CD1c-positive myeloid dendritic cell (primary cell): ENCODE measurements at regions not wholly inside any gene's neighbourhood (a gene's known extent, or its start where the extent isn't known, plus 50 kb on each side); places are given as distances from the start of the nearest gene placed in this dataset.
A peak's percentile ranks its signal among the peaks of the same experiment; 100 is the strongest.

Experiments used
- DNase-seq: peaks from one replicate; pipeline ENCODE4 v3.0.0-alpha.2; 2016; ENCODE audit errors: extremely low spot score

DNA sequence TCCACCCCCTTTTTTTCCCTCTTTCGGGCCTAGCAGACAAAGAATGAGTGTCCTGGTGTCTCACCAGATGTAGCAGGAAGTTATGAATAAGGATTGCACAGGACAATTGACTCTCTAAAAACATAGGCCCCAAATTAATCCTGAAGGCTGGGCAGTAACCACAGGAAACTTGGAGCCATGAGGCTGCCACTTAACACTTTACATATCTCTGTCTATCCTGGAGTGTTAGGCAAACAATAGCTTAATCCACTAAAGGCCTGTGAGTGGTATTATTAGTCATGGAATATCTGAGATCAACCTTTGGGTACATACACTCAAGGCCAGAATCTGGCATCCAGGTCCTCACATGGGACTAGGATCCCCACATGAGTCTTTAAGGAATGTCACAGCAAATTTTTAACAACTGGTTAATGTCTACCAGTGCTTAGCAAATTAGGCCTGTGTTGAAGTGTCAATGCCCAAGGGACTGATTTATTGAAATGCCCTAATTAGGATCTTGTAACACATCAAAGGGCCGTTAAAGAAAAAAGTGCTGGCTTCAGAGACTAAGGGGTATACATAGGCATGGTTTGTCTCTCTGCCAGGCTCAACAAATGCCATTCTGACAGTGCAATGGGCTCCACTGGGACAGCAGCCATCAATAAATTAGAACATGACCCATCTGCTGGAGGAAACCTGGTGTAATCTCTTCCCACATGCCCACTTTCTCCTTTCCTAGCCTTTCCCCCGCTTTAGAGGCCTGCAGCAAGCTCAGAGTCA is 196.7 kb upstream of the TBX20 start:
- DNase-seq: no peak

DNA sequence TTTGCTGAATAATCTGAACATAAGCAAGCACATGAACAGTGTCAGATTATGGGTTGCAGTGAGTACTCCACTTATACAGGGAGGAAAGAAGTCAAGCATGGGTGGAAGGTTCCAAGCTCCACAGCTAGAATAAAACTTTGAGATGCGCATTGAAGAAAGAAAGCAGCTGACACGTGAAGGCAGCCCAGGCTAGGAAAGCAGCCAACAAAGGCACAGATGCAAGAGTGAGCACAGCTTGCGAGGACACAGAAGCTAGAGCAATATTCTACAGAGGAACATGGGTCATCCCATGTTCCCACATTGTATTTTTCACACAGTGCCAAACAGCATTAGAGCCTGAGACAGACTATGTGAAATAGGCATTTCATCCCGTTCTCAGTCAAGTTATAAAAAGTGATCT is 194.6 kb upstream of the TBX20 start:
- no peak for DNase-seq

DNA sequence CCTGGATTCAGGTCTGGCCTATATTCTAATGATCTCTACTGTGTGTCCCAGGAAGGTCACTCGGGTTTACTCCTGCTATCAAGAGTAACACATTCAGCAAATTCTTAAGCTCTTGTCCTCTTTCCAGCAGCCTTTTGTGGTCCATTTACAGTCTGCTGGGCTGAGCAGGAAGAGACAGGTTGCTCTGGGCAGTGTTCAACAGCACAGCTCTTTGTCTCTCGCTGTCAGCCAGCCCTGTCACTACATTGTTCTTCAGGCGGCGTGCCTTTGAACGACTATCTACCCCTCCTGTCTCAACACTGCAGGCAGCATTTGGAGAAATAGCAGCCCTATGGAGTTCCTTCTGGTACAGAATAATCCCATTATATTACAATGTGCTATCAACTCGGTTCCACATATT is 192.2 kb upstream of the TBX20 start:
- no peak for DNase-seq

DNA sequence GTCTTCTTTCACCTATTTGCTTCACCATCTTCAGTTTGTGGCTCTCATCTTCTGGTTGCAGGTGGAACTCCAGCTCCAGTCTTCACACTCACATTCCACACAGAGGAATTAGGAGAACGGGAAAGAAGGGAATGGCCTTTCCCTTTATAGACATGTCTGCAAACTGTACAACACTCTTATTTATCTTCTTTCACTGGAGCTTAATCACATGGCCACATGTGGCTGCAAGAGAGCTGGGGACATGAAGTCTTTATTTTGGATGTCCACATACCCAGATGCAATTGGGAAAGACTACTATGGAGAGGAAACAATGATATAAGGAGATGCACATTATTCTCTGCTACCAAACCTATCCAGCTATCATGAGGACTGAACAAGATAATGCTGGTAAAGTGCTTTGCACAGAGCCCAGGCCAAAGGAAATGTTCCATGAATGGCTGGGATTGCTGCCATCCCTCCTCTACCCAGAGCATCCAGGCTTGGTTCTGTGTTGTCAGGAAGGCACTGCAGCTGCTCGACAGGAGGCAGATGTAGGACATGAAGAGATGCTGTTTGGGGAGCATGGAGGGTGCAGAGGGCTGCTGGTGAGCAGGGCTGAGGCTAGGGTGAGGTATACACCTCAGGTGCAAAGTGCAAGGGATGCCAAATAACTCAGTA is 183.8 kb upstream of the TBX20 start:
- DNase-seq: no peak

DNA sequence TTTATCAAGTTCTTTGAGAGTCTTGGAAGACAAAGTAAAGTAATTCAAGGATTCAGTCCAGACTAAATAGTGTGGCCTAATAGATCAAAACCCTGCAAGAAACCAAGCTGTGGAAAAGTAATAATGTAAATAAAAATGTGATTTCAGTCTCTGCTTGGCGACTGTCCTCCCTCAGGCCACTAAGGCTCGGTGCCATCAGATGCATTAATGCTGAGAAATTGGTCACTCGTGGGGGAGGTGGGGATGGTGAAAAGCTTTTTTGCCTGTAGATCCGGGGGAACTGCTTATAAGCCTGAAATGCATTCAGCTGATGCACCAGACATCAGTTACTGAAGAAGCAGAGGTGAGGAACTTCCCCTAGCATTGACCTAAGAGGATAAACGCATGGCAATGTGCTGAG is 182.6 kb upstream of the TBX20 start:
- DNase-seq: no peak

DNA sequence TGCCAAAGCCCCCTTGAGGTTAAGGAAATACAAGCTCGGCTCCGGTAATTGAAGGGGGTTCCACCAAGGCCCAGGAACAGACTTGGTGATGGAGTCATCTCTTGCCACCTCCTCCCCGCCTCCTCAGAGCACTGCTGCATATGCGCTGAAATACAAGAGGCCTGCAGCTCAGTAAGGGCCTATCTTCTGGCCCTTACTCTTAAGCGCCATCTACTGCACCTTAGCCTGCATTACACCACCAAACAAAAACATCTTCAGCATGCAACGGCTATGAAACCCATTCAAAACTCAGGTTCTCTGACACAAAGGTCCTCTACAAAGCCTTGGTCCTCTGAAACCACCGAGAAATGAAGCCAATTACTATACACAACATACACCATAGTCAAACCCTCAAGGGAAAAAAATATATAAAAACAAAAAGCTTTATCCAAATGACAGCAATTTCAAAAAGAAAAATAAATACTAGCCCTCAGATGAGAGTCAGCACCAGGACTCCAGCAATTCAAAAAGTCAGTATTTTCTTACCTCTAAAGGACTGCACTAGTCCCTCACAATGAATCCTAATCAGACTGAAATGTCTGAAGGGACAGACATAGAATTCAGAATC is 176.8 kb upstream of the TBX20 start:
- DNase-seq: no peak

DNA sequence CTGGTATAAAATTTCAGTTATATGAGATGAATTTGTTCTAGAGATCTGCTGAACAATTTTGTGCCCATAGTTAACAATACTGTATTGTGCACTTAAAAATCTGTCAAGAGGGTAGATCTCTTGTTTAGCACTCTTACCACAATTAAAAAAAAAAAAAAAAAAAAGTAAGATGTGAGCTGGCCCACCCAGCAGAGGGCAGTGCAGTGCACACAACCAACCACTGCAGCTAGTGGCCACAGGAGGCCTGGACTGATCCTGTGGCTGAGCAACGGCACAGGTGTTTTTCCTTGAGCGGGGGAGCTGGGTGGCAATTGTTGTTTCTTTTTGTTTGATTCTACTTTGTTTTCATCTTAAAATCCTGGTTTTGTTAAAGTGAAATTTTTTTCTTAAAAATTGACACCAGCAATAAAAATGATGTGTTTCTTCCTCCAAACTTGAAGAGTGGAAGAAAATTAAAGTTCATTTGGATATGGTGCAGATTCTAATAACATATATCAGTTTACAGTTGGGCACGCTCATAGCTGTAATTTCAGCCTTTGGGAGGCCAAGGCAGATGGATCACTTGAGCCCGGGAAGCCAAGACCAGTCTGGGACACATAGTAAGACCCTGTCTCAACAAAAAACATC is 171.1 kb upstream of the TBX20 start:
- DNase-seq: peak; percentile 61

DNA sequence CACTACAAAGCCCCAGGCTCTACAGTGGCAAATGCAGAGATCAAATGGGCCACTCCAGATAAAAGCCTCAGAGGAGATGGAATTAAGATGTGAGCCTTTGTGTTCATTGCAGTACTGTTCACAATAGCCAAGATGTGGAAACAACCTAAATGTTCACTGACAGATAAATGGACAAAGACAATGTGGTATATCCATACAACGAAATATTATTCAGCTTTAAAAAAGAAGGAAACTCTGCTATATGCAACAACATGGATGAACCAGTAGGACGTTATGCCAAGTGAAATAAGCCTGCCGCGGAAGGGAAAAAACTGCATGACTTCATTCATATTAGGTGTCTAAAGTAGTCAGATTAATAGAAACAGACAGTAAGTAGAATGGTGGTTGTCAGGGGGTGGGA is 170.5 kb upstream of the TBX20 start:
- DNase-seq: no peak

DNA sequence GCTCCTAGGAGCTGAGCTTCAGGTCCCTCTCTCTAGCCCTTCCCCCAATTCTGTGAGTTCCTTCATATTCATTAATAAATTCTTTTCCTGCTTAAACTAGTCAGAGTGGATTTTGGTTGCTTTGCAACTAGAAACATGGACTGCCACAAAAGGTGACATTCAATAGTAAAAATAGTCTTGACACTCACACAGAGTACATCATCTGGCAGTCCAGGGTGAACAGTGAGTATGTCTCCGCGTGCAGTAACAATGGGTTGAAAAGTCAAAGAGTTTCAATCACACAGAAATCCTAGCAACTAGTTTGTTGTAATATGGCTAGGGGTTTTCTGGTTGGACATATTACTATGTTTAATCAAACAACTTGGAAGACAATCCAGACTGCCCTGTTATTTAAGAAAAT is 168.8 kb upstream of the TBX20 start:
- no peak for DNase-seq

DNA sequence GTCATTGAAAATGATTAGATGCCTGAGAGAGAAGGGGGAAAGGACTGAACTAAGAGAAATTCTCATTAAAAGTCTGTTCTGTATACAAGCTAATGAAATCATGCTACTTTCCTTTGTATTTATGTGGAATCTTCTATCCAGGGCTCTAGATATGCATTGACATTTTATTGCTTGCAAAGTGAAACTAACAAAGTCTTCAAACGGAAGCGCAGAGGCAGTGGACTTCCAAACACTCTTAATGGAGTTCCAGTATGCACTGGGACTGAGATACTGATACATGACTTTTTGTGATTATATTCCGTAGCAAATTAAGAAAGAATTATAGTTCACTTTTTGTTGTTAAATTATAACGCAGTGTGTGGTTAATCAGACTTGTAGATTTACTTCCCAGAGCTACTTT is 166.8 kb upstream of the TBX20 start:
- DNase-seq: no peak

DNA sequence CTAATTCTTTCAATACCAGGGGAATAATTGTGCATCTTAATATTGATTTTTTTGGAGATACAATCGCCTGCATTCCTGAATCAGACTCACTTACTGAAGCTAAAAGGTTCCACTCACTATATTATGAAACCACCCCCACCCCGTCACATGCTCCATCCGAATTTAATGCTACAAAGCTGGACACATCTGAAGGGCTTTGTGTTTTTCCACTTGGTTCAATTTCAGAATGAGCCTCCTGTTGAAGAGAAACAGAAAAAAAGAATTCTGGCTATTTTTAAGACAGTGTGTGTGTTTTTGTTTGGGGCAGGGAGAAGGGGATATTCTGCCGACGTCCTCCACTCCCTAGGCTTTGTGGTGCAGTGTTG is 165.5 kb upstream of the TBX20 start:
- DNase-seq: no peak

DNA sequence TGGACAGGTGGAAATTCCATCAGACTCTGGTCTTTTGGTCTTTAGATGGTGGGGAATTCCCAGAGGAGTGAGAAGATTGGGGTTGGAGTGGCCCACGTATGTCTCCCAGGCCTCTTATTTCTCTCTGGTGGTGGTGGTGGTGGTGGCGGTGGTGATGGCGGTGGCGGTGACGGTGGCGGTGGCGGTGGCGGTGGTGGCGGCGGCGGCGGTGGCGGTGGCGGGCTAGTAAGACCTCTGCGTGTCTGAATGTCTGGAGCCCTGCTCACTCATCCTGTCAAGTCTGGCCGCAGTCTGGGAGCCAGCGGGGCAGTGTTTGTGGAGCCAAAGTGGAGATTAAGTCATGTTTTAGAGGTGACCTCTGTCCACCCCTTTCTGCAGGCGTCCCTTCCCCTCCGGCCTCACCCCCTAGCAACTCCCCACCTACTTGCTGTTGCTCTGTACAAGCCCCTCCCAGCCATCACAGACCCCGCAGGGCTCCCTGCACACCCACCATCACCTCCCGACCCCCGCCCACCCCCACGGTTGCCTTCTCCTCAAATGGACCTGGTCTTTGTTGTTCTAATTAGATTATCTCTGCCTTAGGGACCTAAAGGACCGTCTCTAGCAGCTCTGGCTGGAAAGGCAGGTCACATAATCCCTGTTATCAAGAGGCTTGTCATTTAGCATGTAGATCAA is 165.0 kb upstream of the TBX20 start:
- DNase-seq: no peak

DNA sequence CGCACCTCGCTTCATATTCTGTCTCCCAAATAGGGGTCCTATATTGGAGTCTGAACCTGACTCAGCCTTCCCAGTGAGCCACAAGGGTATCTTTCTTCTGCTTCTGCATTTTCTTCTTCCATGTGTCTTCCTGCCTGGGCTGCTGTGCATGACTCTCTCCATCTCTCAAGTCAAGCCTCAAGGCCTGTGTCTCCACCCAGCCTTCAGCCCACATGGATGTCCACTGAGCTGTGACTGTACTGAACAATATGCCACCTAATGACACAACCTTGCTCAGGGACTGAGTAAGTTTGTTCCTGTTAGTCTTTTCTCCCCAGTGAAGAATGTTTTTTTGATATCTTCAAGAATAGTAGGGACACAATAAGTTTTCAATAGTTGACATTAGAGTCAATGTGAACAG is 162.7 kb upstream of the TBX20 start:
- no peak for DNase-seq

DNA sequence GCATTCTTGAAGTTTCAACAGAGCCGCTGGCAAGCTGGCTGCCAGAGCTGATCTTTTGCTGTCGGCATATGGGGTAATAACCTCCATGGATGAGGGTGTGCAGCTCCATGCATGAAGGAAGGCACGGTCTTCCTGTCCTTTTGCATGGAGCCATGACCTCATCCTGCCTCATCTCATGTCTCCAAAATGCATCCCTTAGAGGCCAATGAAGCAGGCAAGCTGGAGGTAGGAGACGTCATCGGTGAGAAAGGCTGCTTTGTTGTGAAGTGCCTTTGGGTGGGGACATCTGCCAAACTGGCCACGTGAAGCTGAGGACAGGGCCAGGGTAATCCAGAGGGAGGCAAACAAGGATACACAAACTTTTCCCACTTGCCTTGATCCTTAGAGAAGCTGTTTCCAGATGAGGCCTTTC is 161.5 kb upstream of the TBX20 start:
- DNase-seq: no peak

DNA sequence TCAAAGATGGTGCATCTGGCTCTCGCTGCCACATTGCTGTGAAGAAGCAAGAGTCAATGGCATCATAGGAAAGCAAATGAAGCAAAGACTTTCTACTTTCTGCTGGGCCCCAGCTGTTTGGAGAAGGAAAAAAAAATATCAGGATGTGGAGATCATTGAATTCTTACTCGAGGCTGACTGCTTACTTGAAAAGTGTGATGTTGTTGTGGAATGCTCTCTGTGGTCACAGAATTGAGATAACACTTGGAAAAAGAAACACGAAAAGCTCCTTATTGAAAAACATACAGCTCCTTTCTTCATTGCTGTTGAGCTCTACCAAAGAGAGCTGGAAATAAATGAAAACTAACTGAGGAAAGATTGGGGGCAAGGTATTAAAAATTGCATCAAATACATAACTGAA is 157.4 kb upstream of the TBX20 start:
- DNase-seq: no peak

DNA sequence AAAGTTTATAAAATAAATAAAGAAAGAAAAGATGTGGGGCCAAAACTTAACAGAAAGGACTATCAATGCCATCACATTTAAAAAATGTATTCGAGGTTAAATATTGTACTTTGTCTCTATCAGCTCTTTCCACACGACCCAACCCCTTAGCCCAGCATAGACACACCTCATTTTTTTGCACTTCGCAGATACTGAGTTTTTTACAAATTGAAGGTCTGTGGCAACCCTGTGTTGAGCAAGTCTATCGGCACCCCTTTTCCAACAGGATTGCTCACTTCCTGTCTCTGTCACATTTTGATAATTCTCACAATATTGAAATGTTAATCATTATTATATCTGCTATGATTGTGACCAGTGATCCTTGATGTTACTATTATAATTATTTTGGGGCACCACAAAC is 151.6 kb upstream of the TBX20 start:
- no peak for DNase-seq

DNA sequence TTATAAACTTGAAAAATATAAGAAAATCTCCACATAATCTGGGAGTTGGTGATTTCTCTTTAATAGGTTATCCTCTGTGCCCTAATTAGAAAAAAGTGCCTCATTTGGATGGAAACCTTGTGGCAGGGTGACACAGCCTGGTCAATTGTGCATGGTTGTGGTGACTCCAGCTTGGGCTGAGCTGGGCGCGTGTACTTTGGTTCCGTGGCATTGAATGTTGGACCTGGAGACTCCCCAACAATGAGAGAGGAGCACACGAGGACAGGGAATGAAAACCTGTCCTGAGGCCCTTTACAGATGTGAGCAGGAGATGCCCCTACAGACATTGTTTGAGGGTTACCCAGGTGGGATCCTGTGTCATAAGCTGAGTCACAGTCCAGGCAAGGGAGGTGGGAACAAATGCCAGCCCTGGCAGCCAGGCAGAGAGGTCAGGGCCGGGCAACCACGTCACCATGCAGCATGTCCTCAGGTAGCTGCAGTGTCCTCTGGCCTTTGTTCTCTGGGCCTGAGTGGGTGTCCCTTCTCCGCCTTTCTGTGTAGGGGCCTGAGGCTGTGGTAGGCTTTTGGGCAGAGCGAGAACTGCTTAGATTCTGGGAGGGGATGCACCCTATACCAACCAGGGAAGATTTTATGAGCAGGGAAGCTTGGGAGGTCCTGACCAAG is 147.4 kb upstream of the TBX20 start:
- DNase-seq: no peak

DNA sequence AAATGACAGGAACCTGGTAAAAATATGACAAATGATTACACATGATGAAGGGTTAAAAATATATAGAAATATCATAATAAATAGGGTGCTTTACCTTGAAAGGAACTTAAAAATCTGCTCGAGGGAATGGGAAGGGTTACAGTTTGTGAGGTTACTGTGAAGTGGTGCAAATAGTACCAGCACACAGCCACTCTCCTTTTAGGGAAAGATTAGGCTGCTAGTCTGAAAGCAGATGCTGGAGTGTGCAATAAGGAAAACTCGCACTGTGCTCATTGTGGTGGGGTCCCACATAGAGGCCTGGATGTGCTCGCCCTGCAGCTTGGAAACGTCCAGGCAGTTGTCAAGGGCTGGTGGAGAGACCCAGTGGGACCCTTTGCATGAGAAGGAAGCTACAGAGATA is 145.9 kb upstream of the TBX20 start:
- DNase-seq: no peak

DNA sequence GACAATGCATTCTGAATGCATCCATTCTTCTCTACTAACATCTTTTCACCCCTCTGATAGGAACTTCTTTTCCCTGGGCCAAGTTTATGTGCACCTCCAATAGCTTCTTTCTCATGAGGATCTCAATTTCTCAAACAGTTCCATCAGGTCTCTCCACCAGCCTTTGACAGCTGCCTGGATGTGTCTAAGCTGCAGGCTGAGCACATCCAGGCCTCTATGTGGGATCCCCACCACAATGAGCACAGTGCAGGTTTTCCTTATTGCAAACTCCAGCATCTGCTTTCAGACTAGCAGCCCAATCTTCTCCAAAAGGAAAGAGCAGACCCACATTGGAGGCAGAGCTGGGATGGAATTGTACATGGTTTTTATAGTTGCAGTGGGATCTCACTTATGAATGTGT is 145.3 kb upstream of the TBX20 start:
- DNase-seq: no peak

DNA sequence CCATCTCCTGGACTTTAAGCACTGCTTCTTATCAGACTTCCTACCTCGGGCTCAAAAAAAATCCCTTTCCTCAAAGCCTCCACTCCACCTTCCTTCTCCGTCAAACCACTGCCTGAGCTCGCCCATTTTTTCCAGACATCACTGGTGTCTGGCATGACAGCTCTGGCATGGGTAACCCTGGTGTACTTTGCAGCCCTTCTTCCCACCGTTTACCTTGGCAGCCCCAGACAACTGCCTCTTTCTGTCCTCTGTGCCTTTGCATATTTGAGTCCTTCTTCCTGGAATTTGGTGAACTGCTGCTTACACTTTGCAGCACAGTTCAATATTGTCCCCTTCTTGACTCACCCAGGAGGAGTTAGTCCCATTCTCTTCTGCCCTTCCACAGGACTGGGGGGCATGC is 144.6 kb upstream of the TBX20 start:
- DNase-seq: no peak

DNA sequence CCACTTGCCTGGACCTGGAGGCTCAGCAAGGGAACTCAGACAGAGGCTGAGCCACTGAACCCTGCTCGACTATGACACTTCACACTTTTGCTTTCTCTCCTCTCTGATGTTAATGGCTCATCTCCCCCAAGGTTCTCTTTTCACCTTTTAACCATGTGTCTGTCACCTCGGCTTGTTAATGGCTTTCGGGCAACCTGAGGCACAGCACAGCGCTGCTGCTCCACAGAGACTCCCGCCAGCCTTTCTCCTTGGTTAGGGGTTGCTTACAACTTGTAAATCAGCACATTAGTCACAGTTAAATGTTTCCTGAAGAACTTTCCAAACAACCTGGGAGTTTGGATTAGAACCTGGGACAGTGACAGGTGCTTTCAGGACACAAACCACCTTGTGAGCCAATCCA is 136.2 kb upstream of the TBX20 start:
- no peak for DNase-seq

DNA sequence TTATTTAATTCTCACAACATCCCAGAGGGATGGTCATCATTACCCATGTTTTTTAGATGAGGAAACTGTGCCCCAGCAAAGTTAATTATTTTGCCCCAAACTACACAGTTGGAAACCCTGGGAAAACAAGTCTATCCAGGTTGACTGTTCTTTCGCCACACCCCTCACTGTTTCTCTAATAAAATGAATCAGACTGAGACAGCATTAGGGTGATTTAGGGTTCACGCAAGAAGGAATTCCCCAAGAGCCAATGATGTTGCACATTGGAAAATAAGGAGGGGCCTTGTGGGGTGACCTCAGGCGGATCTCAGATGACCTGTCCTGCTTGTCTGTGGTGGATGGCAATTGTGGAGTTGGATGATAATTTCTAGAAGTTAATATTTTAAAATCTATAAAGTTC is 135.7 kb upstream of the TBX20 start:
- no peak for DNase-seq
